ENCODE measurements at regions not wholly inside any gene's neighbourhood (a gene's known extent, or its start where the extent isn't known, plus 50 kb on each side); places are given as distances from the start of the nearest gene placed in this dataset.

DNA sequence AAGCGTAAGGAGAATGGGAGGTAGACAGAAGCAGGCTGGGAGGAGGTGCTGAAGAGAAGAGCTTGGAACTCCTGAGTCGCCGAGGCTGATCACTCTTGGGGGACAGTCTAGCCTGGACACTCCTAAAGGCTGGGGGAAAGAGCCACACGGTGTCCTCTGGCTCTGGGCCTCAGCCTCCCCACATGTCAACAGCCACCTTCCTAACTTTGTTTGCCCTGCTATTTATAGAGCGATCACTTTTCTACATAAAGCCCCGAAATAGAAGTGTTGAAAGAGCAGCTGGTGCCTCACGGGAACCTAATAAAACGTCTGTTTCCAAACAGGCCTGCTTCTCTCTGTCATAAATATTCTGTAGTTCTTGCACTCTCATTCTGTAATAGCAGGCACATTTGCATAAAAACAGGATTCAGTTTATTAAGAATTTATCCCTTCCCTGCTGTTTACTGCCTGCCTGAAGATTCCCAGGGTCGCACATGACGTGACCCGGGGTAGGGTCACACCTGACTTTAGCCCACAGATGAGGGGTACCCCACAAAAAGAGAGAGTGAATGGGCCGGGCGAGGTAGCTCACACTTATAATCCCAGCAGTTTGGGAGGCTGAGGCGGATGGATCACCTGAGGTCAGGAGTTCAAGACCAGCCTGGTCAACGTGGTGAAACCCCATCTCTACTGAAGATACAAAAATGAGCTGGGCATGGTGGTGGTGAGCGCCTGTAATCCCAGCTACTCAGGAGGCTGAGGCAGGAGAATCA lies 212.5 kb downstream of the TOMM20 start:
- H2BK5ac ChIP-seq (ENCODE audit: insufficient read length, low read length) = no peak overlapping the region
- H3K4me2 ChIP-seq (ENCODE audit: insufficient read depth, insufficient read length, low read length) = no peak overlapping the region
- no CpG with 5 or more reads among the region's 16 CpGs for WGBS (ENCODE audit: extremely low coverage, insufficient read length, low lambda C conversion rate)
- no peak overlapping the region for H3K9ac ChIP-seq (ENCODE audit: extremely low read depth, insufficient read length, low read length)
- TF ChIP-seq, protein P1, sequence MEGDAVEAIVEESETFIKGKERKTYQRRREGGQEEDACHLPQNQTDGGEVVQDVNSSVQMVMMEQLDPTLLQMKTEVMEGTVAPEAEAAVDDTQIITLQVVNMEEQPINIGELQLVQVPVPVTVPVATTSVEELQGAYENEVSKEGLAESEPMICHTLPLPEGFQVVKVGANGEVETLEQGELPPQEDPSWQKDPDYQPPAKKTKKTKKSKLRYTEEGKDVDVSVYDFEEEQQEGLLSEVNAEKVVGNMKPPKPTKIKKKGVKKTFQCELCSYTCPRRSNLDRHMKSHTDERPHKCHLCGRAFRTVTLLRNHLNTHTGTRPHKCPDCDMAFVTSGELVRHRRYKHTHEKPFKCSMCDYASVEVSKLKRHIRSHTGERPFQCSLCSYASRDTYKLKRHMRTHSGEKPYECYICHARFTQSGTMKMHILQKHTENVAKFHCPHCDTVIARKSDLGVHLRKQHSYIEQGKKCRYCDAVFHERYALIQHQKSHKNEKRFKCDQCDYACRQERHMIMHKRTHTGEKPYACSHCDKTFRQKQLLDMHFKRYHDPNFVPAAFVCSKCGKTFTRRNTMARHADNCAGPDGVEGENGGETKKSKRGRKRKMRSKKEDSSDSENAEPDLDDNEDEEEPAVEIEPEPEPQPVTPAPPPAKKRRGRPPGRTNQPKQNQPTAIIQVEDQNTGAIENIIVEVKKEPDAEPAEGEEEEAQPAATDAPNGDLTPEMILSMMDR (conservative IDR thresholded peaks at IDR 0.05) = no peak
- H4K20me1 ChIP-seq (ENCODE audit: control insufficient read depth, insufficient read depth, insufficient read length) = no peaks in the 10 kb centered on the region
- H4K5ac ChIP-seq (ENCODE audit: insufficient read length, low read depth, low read length) = no peak overlapping the region
- H2BK20ac ChIP-seq (ENCODE audit: low read depth, low read length, poor library complexity, severe bottlenecking) = no peak overlapping the region
- Mint-ChIP-seq H3K4me1 (peaks cover 45 to 56% of the 10 kb centered on the region in 2 experiments), H3K4me3 (no peak overlapping the region; a peak in 1 of 5 replicates), H3K27me3 (ENCODE audit: low read depth) (peaks cover 23% of the 10 kb centered on the region), H3K36me3 (ENCODE audit: insufficient read depth in 1 of 3, low read depth in 3 of 3) (peaks cover 0 to 8% (median 3%) of the 10 kb centered on the region in 3 experiments; a peak in 5 of 7 replicates), H3K27ac (no peak overlapping the region), H3K9me3 (peaks cover 2 to 8% of the 10 kb centered on the region in 2 experiments; a peak in 4 of 5 replicates)
- no peak for DNase-seq
- H3K9me3 ChIP-seq (ENCODE audit: control insufficient read depth, low read depth, low read length) = no peaks in the 10 kb centered on the region
- peaks cover 9% of the 10 kb centered on the region; the same call in 1 of the 2 replicates for H3K4me1 ChIP-seq (ENCODE audit: insufficient read depth, low read length)
- H3K79me1 ChIP-seq (ENCODE audit: insufficient read depth, low read depth, low read length, poor library complexity, severe bottlenecking) = no peaks in the 10 kb centered on the region
- no peak overlapping the region for H2BK15ac ChIP-seq (ENCODE audit: low read depth, low read length)
- H3K18ac ChIP-seq (ENCODE audit: insufficient read length, low read depth, low read length) = no peak overlapping the region
- no peak overlapping the region for H3T11ph ChIP-seq (ENCODE audit: low read length)
- no peak overlapping the region for H2BK120ac ChIP-seq (ENCODE audit: low read depth, low read length, poor library complexity, severe bottlenecking)
- H4K8ac ChIP-seq (replicated peaks; ENCODE audit: insufficient read length, low read depth, low read length) = no peak overlapping the region
- no peak overlapping the region for H4K91ac ChIP-seq (ENCODE audit: insufficient read length, low read depth, low read length)
- H2AFZ ChIP-seq (ENCODE audit: low read length) = no peak overlapping the region
- H3K27ac ChIP-seq (ENCODE audit: insufficient read length, low read depth, low read length) = no peak overlapping the region
- no peaks in the 10 kb centered on the region for H3K27me3 ChIP-seq (ENCODE audit: insufficient read depth, low read length)
- no peaks in the 10 kb centered on the region for H3K23me2 ChIP-seq (ENCODE audit: insufficient read length, low read depth, low read length, poor library complexity, severe bottlenecking)
- no peak overlapping the region for H3K56ac ChIP-seq (ENCODE audit: insufficient read length, low read depth, low read length)
- H3K23ac ChIP-seq (ENCODE audit: insufficient read length, low read depth, low read length) = no peak overlapping the region
- H3K14ac ChIP-seq (ENCODE audit: insufficient read depth, low read length) = no peak overlapping the region
- no peak overlapping the region for H2AK5ac ChIP-seq (ENCODE audit: insufficient read length, low read length)
- no peak overlapping the region for H2BK12ac ChIP-seq (ENCODE audit: insufficient read length, low read depth, low read length)
- no peaks in the 10 kb centered on the region for H3K79me2 ChIP-seq (ENCODE audit: insufficient read depth, low read length)
- no peak overlapping the region for H3K4ac ChIP-seq (ENCODE audit: low read depth, low read length)

Measured in H9 (cell line).